ENCODE measurements at regions not wholly inside any gene's neighbourhood (a gene's known extent, or its start where the extent isn't known, plus 50 kb on each side); places are given as distances from the start of the nearest gene placed in this dataset.

GRCh38 chr3:177947901-177948300 is 588.3 kb upstream of the KCNMB2 start:
- TF ChIP-seq, protein P1, sequence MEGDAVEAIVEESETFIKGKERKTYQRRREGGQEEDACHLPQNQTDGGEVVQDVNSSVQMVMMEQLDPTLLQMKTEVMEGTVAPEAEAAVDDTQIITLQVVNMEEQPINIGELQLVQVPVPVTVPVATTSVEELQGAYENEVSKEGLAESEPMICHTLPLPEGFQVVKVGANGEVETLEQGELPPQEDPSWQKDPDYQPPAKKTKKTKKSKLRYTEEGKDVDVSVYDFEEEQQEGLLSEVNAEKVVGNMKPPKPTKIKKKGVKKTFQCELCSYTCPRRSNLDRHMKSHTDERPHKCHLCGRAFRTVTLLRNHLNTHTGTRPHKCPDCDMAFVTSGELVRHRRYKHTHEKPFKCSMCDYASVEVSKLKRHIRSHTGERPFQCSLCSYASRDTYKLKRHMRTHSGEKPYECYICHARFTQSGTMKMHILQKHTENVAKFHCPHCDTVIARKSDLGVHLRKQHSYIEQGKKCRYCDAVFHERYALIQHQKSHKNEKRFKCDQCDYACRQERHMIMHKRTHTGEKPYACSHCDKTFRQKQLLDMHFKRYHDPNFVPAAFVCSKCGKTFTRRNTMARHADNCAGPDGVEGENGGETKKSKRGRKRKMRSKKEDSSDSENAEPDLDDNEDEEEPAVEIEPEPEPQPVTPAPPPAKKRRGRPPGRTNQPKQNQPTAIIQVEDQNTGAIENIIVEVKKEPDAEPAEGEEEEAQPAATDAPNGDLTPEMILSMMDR (IDR thresholded peaks at IDR 0.05; ENCODE audit: low read depth, low read length) = no peak
- H3K27me3 ChIP-seq = no peaks in the 10 kb centered on the region
- H3K4me3 ChIP-seq = no peak overlapping the region
- no peak for DNase-seq (ENCODE audit: low read depth in 1 of 2, low spot score in 1 of 2)
- no peak overlapping the region for H3K27ac ChIP-seq
- no peaks in the 10 kb centered on the region for H3K36me3 ChIP-seq
- no peaks in the 10 kb centered on the region for H3K4me1 ChIP-seq (ENCODE audit: low read depth)
- no peaks in the 10 kb centered on the region for H3K9me3 ChIP-seq (ENCODE audit: low read depth)

- TF ChIP-seq, protein P1 (IDR thresholded peaks at IDR 0.05; ENCODE audit: low read depth, low read length) = no peak
- no peak for DNase-seq (ENCODE audit: low read depth in 1 of 2, low spot score in 1 of 2)
- Histone ChIP-seq H3K27me3 (no peaks in the 10 kb centered on the region), H3K4me1 (ENCODE audit: low read depth) (no peaks in the 10 kb centered on the region), H3K27ac (no peak overlapping the region), H3K4me3 (no peak overlapping the region), H3K9me3 (ENCODE audit: low read depth) (no peaks in the 10 kb centered on the region), H3K36me3 (no peaks in the 10 kb centered on the region)
These were observed 587.4 kb upstream of the KCNMB2 start for GRCh38 chr3:177948716-177949425.

DNA sequence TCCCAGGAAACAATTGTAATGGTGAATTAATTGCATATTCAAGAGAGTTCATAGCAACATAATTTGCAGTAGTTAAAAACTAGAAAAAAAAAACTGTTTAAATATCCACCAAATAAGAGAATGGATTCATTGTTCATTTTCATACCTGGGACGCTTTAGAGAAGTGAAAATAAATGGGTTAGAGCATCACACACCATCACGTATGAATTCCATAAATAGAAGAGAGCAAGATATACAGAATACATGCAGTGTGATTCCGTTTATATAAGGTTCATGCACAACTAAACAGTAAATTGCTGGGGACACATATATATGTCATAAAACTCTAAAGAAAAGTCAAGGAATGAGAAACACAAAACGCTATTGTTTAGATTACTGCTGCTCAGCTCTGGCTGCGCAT is 577.0 kb upstream of the KCNMB2 start:
- Histone ChIP-seq H3K9me3 (ENCODE audit: low read depth) (no peaks in the 10 kb centered on the region), H3K36me3 (no peaks in the 10 kb centered on the region), H3K4me3 (no peak overlapping the region), H3K4me1 (ENCODE audit: low read depth) (no peaks in the 10 kb centered on the region), H3K27ac (no peak overlapping the region), H3K27me3 (no peaks in the 10 kb centered on the region)
- DNase-seq (ENCODE audit: low read depth in 1 of 2, low spot score in 1 of 2) = no peak
- TF ChIP-seq, protein P1 (IDR thresholded peaks at IDR 0.05; ENCODE audit: low read depth, low read length) = no peak

- peak in 1 of 2 donors; percentile 81 for DNase-seq (ENCODE audit: low read depth in 1 of 2, low spot score in 1 of 2)
- Histone ChIP-seq H3K4me1 (ENCODE audit: low read depth) (no peaks in the 10 kb centered on the region), H3K27me3 (no peaks in the 10 kb centered on the region), H3K27ac (no peak overlapping the region), H3K4me3 (no peak overlapping the region), H3K9me3 (ENCODE audit: low read depth) (no peaks in the 10 kb centered on the region), H3K36me3 (no peaks in the 10 kb centered on the region)
- TF ChIP-seq, protein P1 (IDR thresholded peaks at IDR 0.05; ENCODE audit: low read depth, low read length) = no peak
These were observed 576.2 kb upstream of the KCNMB2 start for GRCh38 chr3:177960014-177960413.

GRCh38 chr3:177960722-177961121 is 575.5 kb upstream of the KCNMB2 start:
- TF ChIP-seq, protein P1 (IDR thresholded peaks at IDR 0.05; ENCODE audit: low read depth, low read length) = no peak
- no peaks in the 10 kb centered on the region for H3K36me3 ChIP-seq
- H3K4me1 ChIP-seq (ENCODE audit: low read depth) = no peaks in the 10 kb centered on the region
- no peak for DNase-seq (ENCODE audit: low read depth in 1 of 2, low spot score in 1 of 2)
- H3K27me3 ChIP-seq = no peaks in the 10 kb centered on the region
- no peaks in the 10 kb centered on the region for H3K9me3 ChIP-seq (ENCODE audit: low read depth)
- no peak overlapping the region for H3K27ac ChIP-seq
- H3K4me3 ChIP-seq = no peak overlapping the region
